ENCODE measurements at regions not wholly inside any gene's neighbourhood (a gene's known extent, or its start where the extent isn't known, plus 50 kb on each side); places are given as distances from the start of the nearest gene placed in this dataset.

- no peak for TF ChIP-seq YY1 (IDR thresholded peaks at IDR 0.05; ENCODE audit: insufficient read depth, insufficient read length)
- no peak for TF ChIP-seq ZNF274 (IDR thresholded peaks at IDR 0.05; ENCODE audit: low read depth, low read length)
Measured at GRCh38 chr2:74767618-74768017, 66.3 kb upstream of the HK2 start.
